GM12801 (cell line): ENCODE measurements at regions not wholly inside any gene's neighbourhood (a gene's known extent, or its start where the extent isn't known, plus 50 kb on each side); places are given as distances from the start of the nearest gene placed in this dataset.

ENCODE experiments used
- CTCF ChIP-seq: IDR thresholded peaks from one replicate; pipeline ENCODE4 v1.5.1; 2011; ENCODE audit warnings: control low read depth; ENCODE audit not compliant: insufficient read length; ENCODE audit errors: extremely low read depth

- no peak for TF ChIP-seq CTCF
These were observed 130.4 kb upstream of the NDUFV2 start for GRCh38 chr18:8972116-8972515.

GRCh38 chr18:8974279-8974678, 128.2 kb upstream of the NDUFV2 start:
- TF ChIP-seq CTCF, result no peak

- no peak for TF ChIP-seq CTCF
These were observed 127.8 kb upstream of the NDUFV2 start for GRCh38 chr18:8974696-8975095.

DNA sequence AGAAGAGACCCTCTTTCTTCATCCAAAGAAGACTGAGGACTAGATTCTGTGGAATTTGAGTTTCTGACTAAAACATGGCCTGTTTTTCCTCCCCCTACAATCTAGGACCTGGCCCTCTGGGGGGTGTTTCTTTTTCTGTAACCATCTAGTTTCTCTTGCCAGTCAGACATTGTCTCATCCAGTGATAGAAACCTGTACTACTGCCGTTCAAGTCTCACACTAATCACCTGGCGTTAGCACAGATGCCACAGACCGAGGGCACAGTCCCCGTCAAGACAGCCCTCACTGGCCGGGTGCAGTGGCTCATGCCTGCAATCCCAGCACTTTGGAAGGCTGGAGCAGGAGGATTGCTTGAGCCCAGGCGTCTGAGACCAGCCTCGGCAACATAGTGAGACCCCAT, 126.9 kb upstream of the NDUFV2 start:
- no peak for TF ChIP-seq CTCF

GRCh38 chr18:8976606-8977005, 125.9 kb upstream of the NDUFV2 start:
- TF ChIP-seq CTCF, result no peak

GRCh38 chr18:8977166-8977565, 125.3 kb upstream of the NDUFV2 start:
- TF ChIP-seq CTCF, result no peak

DNA sequence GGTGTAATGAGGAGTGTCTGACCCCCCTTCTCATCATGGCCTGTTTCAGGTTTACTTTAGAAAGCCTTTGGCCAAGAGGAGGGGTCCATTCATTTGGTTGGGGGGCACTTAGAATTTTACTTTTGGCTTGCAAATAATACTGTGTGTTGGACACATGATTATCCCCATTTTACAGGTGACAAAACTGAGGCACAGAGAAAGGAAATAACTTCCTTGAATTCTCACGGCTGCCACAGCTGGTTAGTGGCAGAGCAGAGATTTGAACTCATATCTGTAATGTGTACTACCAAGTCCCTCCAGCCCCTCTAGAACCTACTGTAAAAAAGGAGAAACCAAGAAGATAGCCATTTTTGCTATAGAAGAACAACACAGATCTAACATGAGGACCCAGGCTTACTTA, 124.8 kb upstream of the NDUFV2 start:
- no peak for TF ChIP-seq CTCF

DNA sequence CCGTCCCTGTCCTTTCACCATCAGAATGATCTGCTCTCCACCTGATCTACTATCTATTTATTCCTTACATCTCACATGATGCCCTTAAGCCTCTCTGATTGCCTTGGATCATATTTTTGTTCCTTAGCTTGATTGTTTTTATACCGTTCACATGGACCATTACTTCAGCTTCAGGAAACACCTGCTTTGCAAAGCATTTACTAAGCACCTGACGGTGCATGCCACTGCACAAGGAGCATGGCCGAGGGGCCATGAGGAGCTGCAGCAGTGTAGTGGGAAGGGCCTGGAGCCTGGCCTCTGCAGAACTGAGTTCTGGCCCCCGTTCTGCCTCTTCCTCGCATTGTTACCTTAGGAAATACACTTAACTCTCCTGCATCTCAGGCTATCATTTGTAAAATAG, 124.1 kb upstream of the NDUFV2 start:
- no peak for TF ChIP-seq CTCF
